22Rv1 (cell line): ENCODE measurements at regions not wholly inside any gene's neighbourhood (a gene's known extent, or its start where the extent isn't known, plus 50 kb on each side); places are given as distances from the start of the nearest gene placed in this dataset.

Experiments used
- CTCF ChIP-seq: fragments of 450-650 bp; IDR thresholded peaks from 2 replicates; pipeline ENCODE4 v1.5.1; 2017; ENCODE audit warnings: mild to moderate bottlenecking
- ZFX ChIP-seq: fragments of 450-650 bp; IDR thresholded peaks from 2 replicates; pipeline ENCODE4 v1.6.1; 2017; ENCODE audit warnings: antibody characterized with exemption, borderline replicate concordance

GRCh38 chr2:41355794-41356193 lies 692.0 kb upstream of the PKDCC start:
- TF ChIP-seq CTCF (no peak), ZFX (no peak)
